ENCODE measurements at regions not wholly inside any gene's neighbourhood (a gene's known extent, or its start where the extent isn't known, plus 50 kb on each side); places are given as distances from the start of the nearest gene placed in this dataset.

GRCh38 chr6:109279628-109280027 lies 102.6 kb downstream of the CD164 start:
- TF ChIP-seq CREB1 (IDR thresholded peaks at IDR 0.05; ENCODE audit: low read depth): no peak

GRCh38 chr6:109271622-109272021 lies 110.6 kb downstream of the CD164 start:
- TF ChIP-seq EP300 (IDR thresholded peaks at IDR 0.05; ENCODE audit: borderline replicate concordance) (no peak), EGR1 (IDR thresholded peaks at IDR 0.05) (no peak), TCF12 (IDR thresholded peaks at IDR 0.05; ENCODE audit: low read depth) (no peak), MAX (IDR thresholded peaks at IDR 0.05) (no peak), ZBTB7A (IDR thresholded peaks at IDR 0.05; ENCODE audit: low read depth) (no peak)

- TF ChIP-seq ZBTB7A (IDR thresholded peaks at IDR 0.05; ENCODE audit: low read depth) (no peak), REST (IDR thresholded peaks at IDR 0.05; ENCODE audit: low read depth) (peak; percentile 25; the same call in 1 of the 2 replicates)
These were observed 112.2 kb downstream of the CD164 start for GRCh38 chr6:109269953-109270517.

- TF ChIP-seq ZBTB7A (IDR thresholded peaks at IDR 0.05; ENCODE audit: low read depth) (no peak), FOXM1 (IDR thresholded peaks at IDR 0.05; ENCODE audit: borderline replicate concordance, low read depth) (no peak), YY1 (IDR thresholded peaks at IDR 0.05; ENCODE audit: low read depth) (no peak), TEAD4 (IDR thresholded peaks at IDR 0.05) (no peak), TAF1 (IDR thresholded peaks at IDR 0.05; ENCODE audit: low read depth) (no peak), EP300 (IDR thresholded peaks at IDR 0.05; ENCODE audit: borderline replicate concordance) (no peak), CEBPB (IDR thresholded peaks at IDR 0.05) (no peak), MAX (IDR thresholded peaks at IDR 0.05) (no peak), TCF12 (IDR thresholded peaks at IDR 0.05; ENCODE audit: low read depth) (no peak), CREB1 (IDR thresholded peaks at IDR 0.05; ENCODE audit: low read depth) (no peak), REST (IDR thresholded peaks at IDR 0.05; ENCODE audit: low read depth) (no peak)
These were observed 113.2 kb downstream of the CD164 start for GRCh38 chr6:109269057-109269456.

- TF ChIP-seq TCF12 (IDR thresholded peaks at IDR 0.05; ENCODE audit: low read depth) (no peak), ZBTB7A (IDR thresholded peaks at IDR 0.05; ENCODE audit: low read depth) (no peak), CREB1 (IDR thresholded peaks at IDR 0.05; ENCODE audit: low read depth) (no peak), NFIC (IDR thresholded peaks at IDR 0.05) (no peak), RAD21 (IDR thresholded peaks at IDR 0.05; ENCODE audit: low read depth) (no peak), TEAD4 (IDR thresholded peaks at IDR 0.05) (no peak), TAF1 (IDR thresholded peaks at IDR 0.05; ENCODE audit: low read depth) (no peak), YY1 (IDR thresholded peaks at IDR 0.05; ENCODE audit: low read depth) (no peak), EP300 (IDR thresholded peaks at IDR 0.05; ENCODE audit: borderline replicate concordance) (no peak), CEBPB (IDR thresholded peaks at IDR 0.05) (no peak), EGR1 (IDR thresholded peaks at IDR 0.05) (no peak), REST (IDR thresholded peaks at IDR 0.05; ENCODE audit: low read depth) (no peak), MAX (IDR thresholded peaks at IDR 0.05) (no peak), USF1 (IDR thresholded peaks at IDR 0.05) (no peak), FOXM1 (IDR thresholded peaks at IDR 0.05; ENCODE audit: borderline replicate concordance, low read depth) (no peak)
These were observed 116.7 kb downstream of the CD164 start for GRCh38 chr6:109265530-109265929.
